Jurkat, Clone E6-1 (cell line): ENCODE measurements at regions not wholly inside any gene's neighbourhood (a gene's known extent, or its start where the extent isn't known, plus 50 kb on each side); places are given as distances from the start of the nearest gene placed in this dataset.
A peak's percentile ranks its signal among the peaks of the same experiment; 100 is the strongest.

Experiments
- DNase-seq: peaks from one replicate; pipeline ENCODE4 v3.0.0-alpha.2; 2011; ENCODE audit warnings: low read depth, low spot score
- H3K4me3 ChIP-seq: 2 replicates; pipeline ENCODE4 v1.5.1; 2011; ENCODE audit warnings: mild to moderate bottlenecking, low read length, control low read depth, moderate library complexity

DNA sequence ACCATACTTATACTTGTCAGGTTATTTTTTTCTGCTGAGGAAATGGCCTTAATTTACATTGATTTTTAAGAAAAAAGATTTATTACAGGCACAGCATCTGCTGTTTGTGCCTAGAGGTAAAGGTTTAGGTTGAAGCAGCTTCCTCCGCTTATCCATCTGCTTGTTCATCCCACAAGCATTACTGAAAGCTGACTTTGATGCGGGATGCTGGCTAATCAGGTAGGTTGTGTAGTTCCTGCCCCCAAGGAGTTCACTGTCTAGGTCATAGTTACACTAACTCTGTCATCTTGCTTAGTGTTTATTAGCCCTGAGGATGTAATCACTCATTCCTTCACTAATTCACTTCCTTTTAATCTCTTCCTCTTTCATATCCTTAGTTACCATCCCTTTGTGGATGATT, 377.7 kb upstream of the KAZN start:
- no peak for DNase-seq

DNA sequence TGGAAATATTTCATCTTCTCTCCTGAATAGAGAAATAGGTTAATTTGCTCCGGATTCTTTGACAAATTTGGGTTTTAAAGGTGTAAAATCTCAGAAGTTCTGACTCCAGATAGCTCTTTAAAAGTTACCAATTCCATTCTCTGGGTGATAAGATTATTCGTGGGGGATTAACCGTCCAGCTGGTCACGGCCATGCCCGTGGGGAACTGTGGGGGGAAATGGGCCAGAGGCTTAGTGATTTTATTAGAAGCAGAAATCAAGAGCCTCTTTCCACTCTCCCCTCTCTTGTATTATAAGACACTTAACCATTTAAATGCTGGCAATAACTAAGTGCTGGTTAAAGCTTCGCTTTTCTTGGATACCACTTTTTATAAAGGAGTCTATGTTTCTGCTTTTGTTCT, 376.4 kb upstream of the KAZN start:
- no peak overlapping the region for H3K4me3 ChIP-seq
- no peak for DNase-seq

More for the DNA sequence above, 377.7 kb upstream of the KAZN start:
- H3K4me3 ChIP-seq: no peak overlapping the region

DNA sequence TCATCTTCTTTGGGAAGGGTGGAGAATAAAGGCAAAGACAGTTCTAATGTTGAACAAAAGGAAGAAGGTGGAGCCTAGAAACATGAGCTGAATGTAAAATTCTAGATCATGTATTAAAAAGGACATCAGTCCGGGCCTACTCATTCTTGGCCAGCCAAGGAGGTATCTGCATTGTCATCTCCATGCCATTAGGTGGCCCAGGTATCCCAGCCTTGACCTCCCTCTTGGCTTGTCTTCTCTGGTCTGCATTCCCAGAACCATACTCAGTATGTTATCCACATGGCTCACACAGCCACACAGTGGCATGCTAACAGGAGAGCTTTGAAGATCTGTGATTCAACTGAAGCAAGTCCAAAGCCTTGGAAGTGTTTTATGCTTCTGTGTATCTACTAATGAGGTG, 369.8 kb upstream of the KAZN start:
- H3K4me3 ChIP-seq: no peak overlapping the region
- no peak for DNase-seq

DNA sequence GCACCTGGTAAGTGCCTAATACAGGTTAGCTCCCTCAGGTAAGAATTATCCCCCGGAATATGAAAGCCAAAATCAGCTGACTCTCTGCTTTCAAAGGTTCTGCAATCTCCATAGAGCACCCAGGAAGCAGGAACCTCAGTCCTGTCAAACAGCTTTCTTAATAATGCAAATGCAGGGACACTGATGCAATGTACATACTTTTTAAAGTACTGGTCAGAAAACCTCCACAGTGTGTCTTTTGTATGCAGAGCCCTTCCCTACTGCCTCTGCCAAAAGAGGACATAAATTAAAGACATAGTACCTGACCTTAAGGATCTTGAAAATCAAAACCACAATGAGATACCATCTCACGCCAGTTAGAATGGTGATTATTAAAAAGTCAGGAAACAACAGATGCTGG, 365.0 kb upstream of the KAZN start:
- no peak overlapping the region for H3K4me3 ChIP-seq
- no peak for DNase-seq

DNA sequence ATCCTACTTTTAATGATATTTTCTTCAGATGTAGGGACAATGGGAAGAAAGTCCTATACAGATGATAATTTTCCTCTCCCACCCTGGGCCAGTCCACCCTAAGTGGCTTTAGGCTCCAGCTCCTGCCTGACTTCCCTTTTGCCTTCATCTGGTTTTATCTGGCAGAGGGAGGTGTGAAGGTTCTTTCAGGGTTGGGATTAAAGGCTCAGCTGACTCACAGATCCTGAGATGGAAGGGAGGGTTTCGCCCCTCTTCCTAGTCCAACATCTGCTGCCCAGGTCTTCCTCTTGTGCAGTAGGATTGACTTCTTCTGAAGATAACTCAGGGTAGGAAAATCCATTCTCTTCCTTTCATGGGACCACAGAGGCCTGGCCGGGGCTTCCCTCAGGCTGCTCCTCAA, 362.4 kb upstream of the KAZN start:
- H3K4me3 ChIP-seq: no peak overlapping the region
- no peak for DNase-seq

DNA sequence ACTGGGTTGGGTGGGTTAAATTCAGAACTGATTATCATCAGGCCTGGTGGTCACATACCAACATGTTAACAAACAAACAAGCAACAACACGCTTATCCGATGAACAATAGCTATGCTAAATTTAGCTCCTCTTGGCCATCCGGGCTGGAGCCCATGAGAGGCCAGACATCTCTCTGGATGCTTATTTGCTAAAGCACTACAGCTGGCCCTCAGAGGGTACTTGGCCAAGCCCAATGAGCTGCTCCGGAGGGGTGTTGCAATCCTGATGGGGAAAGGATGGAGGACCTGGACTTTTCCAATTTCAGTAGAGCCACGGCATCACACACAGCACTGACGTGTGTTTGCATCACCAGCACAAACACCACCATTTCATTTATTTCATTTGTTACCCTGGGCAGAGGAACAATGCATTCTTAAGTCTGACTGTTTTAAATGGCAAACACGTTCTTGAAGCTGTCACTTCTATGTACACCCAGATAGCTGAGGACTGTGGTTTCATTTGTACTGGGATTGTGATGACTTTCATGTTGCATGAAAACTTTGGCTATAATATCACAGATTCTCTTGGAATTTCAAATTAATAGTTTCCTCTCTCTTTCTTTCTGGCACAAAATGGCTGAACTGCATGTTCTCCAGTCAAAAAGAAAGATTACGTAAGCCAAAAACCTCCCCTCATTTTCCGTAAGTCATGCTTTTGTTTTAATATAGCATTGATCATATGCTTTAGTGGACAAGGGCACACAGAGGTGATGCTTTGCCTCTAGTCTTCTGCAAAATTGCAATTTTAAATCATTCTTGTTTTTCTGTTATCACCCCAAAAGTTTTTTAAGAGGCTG, 359.8 kb upstream of the KAZN start:
- H3K4me3 ChIP-seq: no peak overlapping the region
- no peak for DNase-seq

DNA sequence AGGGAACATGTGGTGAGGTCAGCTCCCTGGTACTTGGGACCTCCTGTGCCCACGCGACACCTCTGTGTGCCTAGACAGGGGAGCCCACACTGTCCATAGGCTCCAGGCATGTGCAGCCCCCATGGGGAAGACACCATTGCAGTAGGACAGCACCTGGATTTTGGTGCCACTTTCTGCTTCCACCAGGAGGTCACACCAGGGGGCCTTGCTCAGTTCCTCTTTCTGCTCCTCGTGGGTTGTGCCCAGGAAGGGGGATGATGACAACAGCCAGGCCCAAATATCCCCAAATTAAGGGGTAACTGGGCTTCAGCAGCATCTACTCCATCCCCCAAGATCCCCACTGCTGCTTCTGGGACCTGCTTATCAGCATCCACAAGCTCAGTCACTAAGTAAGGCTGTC, 358.2 kb upstream of the KAZN start:
- DNase-seq: no peak
- no peak overlapping the region for H3K4me3 ChIP-seq

DNA sequence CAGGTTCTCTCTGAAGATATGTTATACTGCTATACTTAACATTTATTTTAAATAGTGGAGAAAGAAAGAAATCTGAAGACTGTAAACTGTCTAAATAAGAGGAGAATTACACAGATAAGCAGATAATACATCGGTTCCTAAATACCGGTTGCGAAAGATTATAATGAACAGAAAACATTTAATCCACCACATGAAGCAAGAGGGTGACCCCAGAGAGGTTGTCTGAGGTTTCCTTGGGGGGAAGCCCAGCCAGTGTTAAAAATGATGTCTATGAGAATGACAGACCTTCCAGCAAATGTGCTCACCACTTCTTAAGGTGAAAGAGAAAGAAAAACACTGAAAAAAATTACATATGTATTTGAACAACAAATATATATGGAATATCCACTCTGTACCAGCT, 356.4 kb upstream of the KAZN start:
- peak; percentile 58 for DNase-seq
- no peak overlapping the region for H3K4me3 ChIP-seq

DNA sequence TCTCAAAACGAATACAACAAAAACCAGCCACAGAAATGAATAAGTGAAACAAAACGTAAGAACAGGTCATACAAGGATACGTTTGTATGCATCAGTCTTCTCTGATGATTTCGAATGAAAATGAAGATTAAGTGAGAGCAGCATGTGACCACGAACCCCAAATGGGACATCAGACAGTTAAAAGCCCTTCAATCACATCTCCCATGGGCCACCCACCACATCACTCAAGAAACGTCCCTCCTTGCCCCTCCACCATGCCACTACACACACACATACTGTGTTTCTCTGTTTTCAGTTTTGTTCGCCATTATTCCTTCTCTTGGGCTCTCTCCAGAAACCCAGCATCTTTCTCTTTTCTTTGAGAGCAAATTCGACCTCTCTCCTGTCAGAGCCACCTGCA, 355.6 kb upstream of the KAZN start:
- H3K4me3 ChIP-seq: no peak overlapping the region
- DNase-seq: peak; percentile 25

DNA sequence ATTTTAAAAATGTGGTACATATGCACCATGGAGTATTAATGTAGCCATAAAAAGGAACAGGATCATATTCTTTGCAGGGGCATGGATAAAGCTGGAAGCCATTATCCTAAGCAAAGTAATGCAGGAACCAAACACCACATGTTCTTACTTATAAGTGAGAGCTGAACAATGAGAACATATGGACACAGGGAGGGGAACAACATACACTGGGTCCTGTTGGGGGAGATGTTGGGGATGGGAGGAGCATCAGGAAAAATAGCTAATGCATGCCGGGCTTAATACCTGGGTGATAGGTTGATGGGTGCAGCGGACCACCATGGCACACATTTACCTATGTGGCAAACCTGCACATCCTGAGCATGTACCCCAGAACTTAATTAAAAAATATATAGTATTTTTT, 352.5 kb upstream of the KAZN start:
- no peak overlapping the region for H3K4me3 ChIP-seq
- DNase-seq: no peak

DNA sequence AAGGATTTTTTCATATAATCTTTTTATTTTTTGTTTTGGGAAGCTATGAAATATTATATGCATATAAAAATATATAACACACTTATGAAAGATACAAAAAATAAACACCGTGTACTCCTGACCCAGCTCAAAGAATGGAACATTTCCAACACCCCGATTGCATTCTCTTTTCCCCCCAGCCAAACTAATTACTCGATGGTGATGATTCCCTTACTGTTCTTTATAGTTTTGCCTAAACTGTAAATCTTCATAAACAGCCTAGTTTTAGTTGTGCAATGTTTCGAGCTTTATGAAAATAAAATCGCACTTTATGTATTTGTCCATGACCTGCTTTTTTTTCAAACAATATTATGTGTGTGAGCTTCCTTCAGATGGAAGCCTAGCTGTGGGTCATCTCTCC, 352.0 kb upstream of the KAZN start:
- no peak for DNase-seq
- no peak overlapping the region for H3K4me3 ChIP-seq

DNA sequence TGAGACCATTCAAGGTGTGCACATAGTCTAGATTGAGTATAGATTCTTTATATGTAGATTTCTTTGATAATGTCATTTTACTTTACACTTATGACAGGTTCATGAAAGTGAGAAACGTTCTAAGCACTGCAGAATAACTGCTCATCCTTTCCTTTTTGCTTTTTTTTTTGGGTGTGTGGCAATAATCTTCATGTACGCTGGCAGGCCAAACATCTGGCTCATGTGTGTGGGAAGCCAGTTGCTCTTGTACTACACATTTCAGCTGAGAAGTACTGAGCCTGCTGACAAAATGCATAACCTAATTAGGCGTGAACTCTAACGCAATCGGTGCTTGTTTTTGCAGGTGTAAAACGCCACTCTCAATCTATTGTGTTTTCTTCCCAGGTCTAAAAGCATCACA, 350.8 kb upstream of the KAZN start:
- no peak for DNase-seq
- no peak overlapping the region for H3K4me3 ChIP-seq

DNA sequence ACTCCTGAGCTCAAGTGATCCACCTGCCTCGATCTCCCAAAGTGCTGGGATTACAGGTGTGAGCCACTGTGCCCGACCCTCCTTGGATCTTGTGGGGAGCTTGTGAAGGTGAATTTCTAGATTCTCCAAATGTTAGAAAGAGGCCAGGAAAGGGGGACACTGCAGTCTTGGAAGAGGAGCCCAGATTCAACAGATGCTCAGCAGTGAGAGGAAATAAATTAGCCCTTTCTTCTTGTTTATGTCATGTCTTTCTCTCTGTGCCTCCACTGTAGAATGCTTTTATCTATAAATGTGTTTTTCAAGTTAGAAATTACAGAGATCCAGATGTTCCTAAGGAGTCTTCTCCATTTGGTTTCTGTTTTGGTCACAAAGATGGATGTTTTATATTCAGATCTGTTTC, 346.6 kb upstream of the KAZN start:
- DNase-seq: no peak
- no peak overlapping the region for H3K4me3 ChIP-seq

DNA sequence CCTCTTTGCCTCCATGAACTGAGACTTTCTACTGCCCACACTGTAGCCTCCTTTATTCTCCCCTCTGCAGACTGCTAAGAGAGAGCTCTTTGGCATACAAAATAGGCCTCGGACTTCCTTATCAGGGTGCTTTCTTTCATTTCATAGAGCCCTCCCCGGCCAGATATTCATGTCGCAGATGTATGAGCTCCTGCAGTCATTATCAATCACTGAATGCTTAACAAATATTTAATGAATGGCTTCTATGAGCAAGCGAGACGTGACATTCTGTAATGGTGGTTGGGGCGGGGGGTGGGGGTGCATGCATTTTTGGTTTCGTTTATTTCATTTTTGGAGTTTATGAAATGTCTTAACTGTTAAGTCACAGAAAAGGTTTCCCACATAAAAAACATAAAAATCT, 344.8 kb upstream of the KAZN start:
- DNase-seq: no peak
- H3K4me3 ChIP-seq: no peak overlapping the region

DNA sequence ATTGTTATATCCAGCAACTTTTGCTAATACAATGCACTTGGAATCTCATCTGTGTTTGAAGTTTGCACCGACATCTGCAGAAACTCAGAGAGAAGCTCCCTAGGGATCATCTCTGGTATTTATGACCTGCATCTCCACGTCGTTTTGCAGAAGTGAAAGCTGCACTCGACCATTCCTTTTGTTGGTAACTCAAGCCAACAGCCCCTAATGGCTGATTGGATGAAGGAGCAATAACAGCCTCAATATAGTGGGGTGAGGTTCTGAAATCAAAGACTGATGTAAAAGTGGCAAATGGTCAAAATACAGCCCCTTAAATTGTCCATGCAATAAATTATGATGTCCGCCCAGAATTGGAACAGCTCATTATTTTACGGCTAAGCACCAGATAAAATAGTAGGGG, 344.2 kb upstream of the KAZN start:
- DNase-seq: no peak
- no peak overlapping the region for H3K4me3 ChIP-seq

DNA sequence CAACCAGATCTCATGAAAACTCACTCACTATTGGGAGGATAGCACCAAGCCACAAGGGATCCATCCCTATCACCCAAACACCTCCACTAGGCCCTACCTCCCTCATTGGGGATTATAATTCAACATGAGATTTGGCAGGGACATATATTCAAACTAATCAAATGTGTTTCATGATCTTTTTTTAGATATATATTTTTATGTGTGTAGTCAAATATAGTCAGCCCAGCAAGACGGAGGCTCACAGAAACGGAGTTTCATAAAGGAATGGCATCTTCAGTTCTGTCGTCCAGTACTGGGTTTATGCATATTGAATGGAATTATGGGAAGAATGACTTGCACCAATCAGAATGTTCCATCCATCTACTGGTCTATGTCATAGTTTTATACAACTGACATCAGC, 343.3 kb upstream of the KAZN start:
- DNase-seq: no peak
- H3K4me3 ChIP-seq: no peak overlapping the region

DNA sequence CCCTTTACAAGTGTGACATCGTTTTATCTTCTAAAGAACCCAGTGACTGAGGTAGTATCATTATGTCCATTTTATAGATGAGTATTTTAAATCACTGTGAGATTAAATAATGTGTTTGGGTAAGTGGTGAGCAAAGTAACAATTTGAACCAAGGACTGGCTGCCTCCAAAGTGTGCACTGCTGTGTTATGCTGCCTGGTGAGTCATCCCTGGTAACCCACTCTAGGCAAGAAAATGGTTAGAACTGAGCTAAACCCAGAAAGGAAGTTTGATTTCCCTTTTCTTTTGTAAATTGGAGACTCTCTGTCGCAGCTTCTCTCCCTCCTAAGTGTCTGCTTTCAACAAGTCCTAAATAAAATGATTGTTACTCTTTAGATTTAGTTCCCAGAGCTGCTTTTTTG, 342.8 kb upstream of the KAZN start:
- no peak overlapping the region for H3K4me3 ChIP-seq
- DNase-seq: no peak

DNA sequence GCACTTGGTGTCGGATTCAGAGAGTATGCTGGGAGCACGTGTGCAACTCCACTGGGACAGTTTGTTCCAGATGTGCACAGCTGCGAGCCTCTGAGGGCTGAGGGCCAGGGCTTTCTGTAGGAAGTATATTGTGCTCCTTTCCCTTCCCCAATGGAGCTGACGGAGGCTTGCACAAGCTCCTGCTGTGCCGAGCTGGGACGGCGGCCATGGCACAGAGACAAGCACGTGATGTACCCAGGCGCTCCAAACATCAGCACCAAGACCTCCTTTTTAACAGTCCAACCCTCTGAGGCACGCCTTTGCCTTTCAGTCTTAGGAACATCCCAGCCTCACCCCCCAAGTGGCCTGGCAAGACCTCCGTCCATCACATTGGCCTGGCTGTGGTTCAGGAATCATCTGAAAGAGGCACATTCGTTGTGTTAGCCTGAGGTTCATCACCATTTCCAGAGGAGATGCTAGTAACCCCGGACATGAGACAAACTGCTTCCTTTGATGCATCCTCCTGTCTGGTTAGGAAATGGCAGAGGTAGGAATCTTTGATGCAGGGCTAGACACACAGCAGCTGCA, 339.2 kb upstream of the KAZN start:
- H3K4me3 ChIP-seq: no peak overlapping the region
- no peak for DNase-seq

DNA sequence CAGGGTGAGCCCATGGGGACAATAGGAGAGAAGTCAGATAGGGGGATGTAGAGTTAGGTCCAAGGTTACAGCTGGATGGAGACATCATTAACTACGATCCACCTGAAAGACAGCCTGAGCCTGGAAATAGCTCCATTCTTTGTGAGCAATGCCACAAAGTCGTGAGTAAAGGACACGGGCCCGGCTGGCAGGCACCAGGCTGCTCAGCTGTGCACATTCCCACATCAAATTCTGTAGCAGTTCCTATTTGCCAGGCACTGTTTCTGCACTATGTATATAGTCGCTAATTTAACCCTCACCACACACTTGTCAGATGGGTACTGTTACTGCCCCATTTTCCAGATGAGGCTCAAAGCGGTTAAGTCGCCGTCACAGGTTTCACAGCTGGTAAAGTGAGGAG, 338.0 kb upstream of the KAZN start:
- H3K4me3 ChIP-seq: no peak overlapping the region
- DNase-seq: no peak

DNA sequence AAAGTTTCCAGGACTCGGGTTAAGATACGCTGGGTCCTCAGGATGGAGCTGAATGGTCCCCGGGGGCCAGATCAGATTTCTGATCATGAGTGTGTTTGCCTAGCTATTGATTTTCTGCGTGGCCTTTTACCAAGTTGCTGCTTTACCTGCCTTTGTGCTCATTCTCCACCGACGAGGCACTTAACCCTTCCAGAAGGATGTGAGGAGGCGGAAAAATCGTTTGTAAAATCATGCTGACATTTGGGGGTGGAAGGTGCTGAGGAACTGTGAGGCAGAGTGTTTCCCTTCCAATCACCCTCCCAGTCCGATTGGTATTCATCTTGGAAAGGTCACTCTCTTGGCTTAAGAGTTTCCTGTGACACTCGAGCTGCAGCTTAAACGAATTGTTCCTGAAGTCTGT, 337.1 kb upstream of the KAZN start:
- no peak overlapping the region for H3K4me3 ChIP-seq
- no peak for DNase-seq

DNA sequence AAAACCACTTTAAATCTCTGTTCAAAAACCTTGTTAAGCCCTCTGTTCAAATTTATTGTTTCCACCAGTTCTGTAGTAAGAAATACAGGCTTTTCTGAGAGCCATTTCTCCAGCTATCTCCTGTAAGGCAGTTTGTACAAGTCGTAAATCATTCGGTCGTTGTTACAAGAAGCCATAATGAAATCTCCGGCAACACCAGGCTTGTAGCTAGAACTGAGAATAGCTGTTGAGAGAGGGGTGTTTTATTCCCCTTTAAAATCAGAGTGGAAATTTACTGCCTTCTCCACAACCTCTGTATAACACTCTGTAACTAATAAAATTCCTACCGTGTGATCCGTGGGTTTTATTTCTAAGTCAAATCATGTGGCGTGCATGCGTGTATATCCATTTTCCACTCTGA, 335.8 kb upstream of the KAZN start:
- DNase-seq: no peak
- no peak overlapping the region for H3K4me3 ChIP-seq
